Ascending aorta (tissue), 2 donors: ENCODE measurements at regions not wholly inside any gene's neighbourhood (a gene's known extent, or its start where the extent isn't known, plus 50 kb on each side); places are given as distances from the start of the nearest gene placed in this dataset.

Experiments used
- DNase-seq, 2 donors: peaks; one replicate each; pipeline ENCODE4 v3.0.0-alpha.2; 2019; ENCODE audit warnings: low spot score in 2 of 2
- H3K27ac ChIP-seq, 2 donors: fragments of 200-600 bp; sonication (generic); one replicate each; pipeline ENCODE4 v1.5.1; 2016 to 2017; ENCODE audit warnings: mild to moderate bottlenecking in 1 of 2
- H3K27me3 ChIP-seq: fragments of 200-600 bp; sonication (generic); one replicate; pipeline ENCODE4 v1.5.1; 2017
- H3K36me3 ChIP-seq, 2 donors: fragments of 200-600 bp; sonication (generic); one replicate each; pipeline ENCODE4 v1.5.1; 2016
- H3K4me1 ChIP-seq, 2 donors: fragments of 200-600 bp; sonication (generic); one replicate each; pipeline ENCODE4 v1.5.1; 2016 to 2017; ENCODE audit warnings: mild to moderate bottlenecking in 1 of 2
- H3K4me3 ChIP-seq, 2 donors: fragments of 200-600 bp; sonication (generic); one replicate each; pipeline ENCODE4 v1.5.1; 2016 to 2017; ENCODE audit warnings: mild to moderate bottlenecking in 1 of 2
- H3K9me3 ChIP-seq, 2 donors: fragments of 200-600 bp; sonication (generic); one replicate each; pipeline ENCODE4 v1.5.1; 2016
- intact Hi-C: fragments of 100-400 bp; cut with DNase I; formaldehyde crosslinking; loops from one replicate; pipeline ENCODE4 v1.15.1; 2023
- TF ChIP-seq, protein P1 (sequence below), 3 experiments: fragments of 200-600 bp in 2 of 3; fragments of 450-650 bp in 1 of 3; sonication (generic) in 2 of 3; IDR thresholded peaks; one replicate each; pipeline ENCODE4 v1.5.1; 2016 to 2019; ENCODE audit warnings: antibody characterized with exemption in 3 of 3, mild to moderate bottlenecking in 1 of 3, moderate library complexity in 1 of 3

DNA sequence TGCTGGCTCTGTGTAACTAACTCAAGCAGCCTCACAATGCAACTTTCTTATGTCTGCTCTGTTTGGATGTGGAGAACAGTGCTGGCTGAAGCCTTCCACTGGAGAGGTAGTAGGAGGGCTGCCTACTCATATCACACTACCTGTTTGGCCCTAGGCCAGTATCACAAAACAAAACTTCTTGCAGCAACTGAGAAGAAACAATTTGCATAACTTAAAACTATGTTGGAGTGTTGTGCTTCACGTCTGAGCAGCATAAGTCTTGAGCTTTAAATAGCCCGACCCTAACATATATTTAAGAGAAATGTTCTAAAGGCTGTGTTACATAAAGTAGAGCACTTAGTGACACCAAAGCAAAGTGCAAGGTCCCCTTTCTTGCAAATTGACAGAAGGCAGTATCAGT, 204.9 kb upstream of the ACVR2A start:
- Histone ChIP-seq H3K27me3 (no peaks in the 10 kb centered on the region), H3K4me3 (no peak overlapping the region), H3K36me3 (no peaks in the 10 kb centered on the region), H3K9me3 (no peaks in the 10 kb centered on the region), H3K27ac (no peak overlapping the region), H3K4me1 (no peaks in the 10 kb centered on the region)
- TF ChIP-seq, protein P1, sequence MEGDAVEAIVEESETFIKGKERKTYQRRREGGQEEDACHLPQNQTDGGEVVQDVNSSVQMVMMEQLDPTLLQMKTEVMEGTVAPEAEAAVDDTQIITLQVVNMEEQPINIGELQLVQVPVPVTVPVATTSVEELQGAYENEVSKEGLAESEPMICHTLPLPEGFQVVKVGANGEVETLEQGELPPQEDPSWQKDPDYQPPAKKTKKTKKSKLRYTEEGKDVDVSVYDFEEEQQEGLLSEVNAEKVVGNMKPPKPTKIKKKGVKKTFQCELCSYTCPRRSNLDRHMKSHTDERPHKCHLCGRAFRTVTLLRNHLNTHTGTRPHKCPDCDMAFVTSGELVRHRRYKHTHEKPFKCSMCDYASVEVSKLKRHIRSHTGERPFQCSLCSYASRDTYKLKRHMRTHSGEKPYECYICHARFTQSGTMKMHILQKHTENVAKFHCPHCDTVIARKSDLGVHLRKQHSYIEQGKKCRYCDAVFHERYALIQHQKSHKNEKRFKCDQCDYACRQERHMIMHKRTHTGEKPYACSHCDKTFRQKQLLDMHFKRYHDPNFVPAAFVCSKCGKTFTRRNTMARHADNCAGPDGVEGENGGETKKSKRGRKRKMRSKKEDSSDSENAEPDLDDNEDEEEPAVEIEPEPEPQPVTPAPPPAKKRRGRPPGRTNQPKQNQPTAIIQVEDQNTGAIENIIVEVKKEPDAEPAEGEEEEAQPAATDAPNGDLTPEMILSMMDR (IDR thresholded peaks at IDR 0.05), result no peak
- intact Hi-C loops, result no loop called here
- DNase-seq, result no peak

DNA sequence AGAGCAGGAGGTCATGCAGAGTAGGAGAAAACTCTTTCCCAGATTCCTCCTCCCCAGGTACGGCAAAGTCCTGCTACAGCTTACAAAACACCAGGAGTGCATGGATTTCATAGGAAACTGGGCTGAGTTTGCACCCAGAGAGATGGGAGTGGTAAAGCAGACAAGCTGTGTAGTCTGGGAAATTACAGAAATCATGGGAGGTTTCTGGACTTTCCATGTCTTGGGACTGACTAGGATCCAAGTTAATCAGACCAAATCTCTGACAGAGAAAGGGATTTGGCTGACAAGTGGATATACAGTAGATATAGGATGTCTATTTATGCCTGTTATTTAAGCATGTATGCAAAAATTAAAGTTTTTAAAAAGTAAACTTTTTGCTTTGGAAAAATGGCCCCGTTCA, 205.4 kb upstream of the ACVR2A start:
- no peak for DNase-seq
- Histone ChIP-seq H3K36me3 (no peaks in the 10 kb centered on the region), H3K27me3 (no peaks in the 10 kb centered on the region), H3K4me1 (no peaks in the 10 kb centered on the region), H3K4me3 (no peak overlapping the region), H3K9me3 (no peaks in the 10 kb centered on the region), H3K27ac (no peak overlapping the region)
- intact Hi-C loops, result no loop called here
- TF ChIP-seq, protein P1 (IDR thresholded peaks at IDR 0.05), result no peak

DNA sequence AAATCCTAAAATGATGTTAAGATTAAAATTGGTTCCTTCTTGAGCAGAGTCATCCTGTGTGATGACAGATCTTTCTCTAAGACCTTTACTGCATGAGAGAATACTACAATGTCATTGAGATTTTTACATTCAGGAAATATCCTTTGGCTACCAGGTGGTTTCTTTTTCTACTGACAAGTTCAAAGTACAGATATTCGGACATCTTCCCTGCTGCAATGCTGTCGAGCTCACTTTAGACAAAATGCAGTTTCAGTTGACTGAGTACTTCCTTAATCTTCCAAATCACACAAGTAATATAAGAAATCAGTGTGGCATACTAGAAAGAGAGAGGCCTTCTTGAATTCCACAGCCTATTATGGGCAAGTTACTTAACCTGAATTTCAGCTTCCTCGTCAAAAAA, 207.9 kb upstream of the ACVR2A start:
- Histone ChIP-seq H3K27ac (no peak overlapping the region), H3K27me3 (no peaks in the 10 kb centered on the region), H3K4me3 (no peak overlapping the region), H3K36me3 (no peaks in the 10 kb centered on the region), H3K4me1 (no peaks in the 10 kb centered on the region), H3K9me3 (no peaks in the 10 kb centered on the region)
- TF ChIP-seq, protein P1 (IDR thresholded peaks at IDR 0.05), result no peak
- intact Hi-C loops, result no loop called here
- DNase-seq, result no peak

DNA sequence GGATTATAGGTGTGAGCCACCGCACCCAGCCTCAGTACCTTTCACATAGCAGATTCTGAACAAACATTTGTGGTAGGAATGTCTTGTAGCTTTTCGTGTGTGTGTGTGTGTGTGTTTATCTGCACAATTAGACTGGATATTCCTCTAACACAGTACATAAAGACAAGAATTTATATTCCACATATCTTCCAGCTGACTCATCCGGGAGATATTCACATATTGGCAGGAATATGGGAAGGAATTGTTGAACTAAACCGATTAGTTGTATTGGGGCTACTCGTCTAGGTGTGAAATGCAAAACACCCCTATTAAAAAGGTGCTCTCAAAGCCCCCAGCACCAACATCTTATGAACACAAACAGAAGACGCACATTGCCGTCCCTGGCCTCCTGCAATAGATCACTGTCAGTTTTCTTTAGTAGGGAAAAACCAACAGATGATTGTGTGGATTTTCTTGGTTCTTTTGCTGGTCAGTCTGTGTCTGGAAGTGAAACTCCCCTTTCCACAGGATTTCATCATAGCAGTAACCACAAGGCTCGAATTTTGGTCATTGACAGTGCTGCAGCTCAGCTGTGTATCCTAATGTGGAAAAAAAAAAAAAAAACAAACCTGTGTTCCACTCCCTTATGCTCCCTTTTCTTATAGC, 208.5 kb upstream of the ACVR2A start:
- intact Hi-C loops, result no loop called here
- Histone ChIP-seq H3K4me1 (no peaks in the 10 kb centered on the region), H3K4me3 (no peak overlapping the region), H3K36me3 (no peaks in the 10 kb centered on the region), H3K9me3 (no peaks in the 10 kb centered on the region), H3K27ac (no peak overlapping the region), H3K27me3 (no peaks in the 10 kb centered on the region)
- TF ChIP-seq, protein P1 (IDR thresholded peaks at IDR 0.05), result no peak
- no peak for DNase-seq

DNA sequence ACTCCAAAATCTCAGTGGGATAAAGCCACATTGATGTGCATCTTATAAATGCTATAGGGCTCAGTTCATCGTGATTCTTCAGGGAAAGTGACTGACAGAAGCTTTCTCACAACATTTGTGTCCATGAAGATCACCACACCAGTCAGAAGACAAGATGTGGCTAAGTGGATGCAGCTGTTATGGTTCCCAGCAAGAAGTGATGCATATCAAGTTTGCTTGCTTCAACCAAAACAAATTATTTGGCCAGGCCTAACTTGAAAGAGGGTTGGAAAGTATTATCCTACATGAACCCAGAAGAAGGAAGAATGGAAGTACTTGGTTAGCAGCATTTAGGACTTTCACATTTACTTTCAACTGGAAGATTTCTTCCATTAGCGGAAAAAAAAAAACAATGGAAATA, 210.0 kb upstream of the ACVR2A start:
- Histone ChIP-seq H3K27me3 (no peaks in the 10 kb centered on the region), H3K36me3 (no peaks in the 10 kb centered on the region), H3K27ac (no peak overlapping the region), H3K4me1 (no peaks in the 10 kb centered on the region), H3K4me3 (no peak overlapping the region), H3K9me3 (no peaks in the 10 kb centered on the region)
- intact Hi-C loops, result no loop called here
- TF ChIP-seq, protein P1 (IDR thresholded peaks at IDR 0.05), result no peak
- no peak for DNase-seq

- no peak overlapping the region for H3K27ac ChIP-seq
- no peaks in the 10 kb centered on the region for H3K4me1 ChIP-seq
- H3K27me3 ChIP-seq, result no peaks in the 10 kb centered on the region
- DNase-seq, result no peak
- no peaks in the 10 kb centered on the region for H3K9me3 ChIP-seq
- no peaks in the 10 kb centered on the region for H3K36me3 ChIP-seq
- TF ChIP-seq, protein P1 (IDR thresholded peaks at IDR 0.05), result no peak
- intact Hi-C loops, result no loop called here
- no peak overlapping the region for H3K4me3 ChIP-seq
Measured at GRCh38 chr2:147632198-147632597, 212.6 kb upstream of the ACVR2A start.
